Endodermal cell (in vitro differentiated cells): ENCODE measurements at regions not wholly inside any gene's neighbourhood (a gene's known extent, or its start where the extent isn't known, plus 50 kb on each side); places are given as distances from the start of the nearest gene placed in this dataset.

Experiments used
- DNase-seq: peaks from one replicate; pipeline ENCODE4 v3.0.0-alpha.2; 2017
- H3K27ac ChIP-seq: 2 replicates; pipeline ENCODE4 v1.5.1; 2013; ENCODE audit warnings: mild to moderate bottlenecking, low read depth, low read length, moderate library complexity
- H3K27me3 ChIP-seq: 2 replicates; pipeline ENCODE4 v1.6.1; 2013; ENCODE audit warnings: mild to moderate bottlenecking, low read length, moderate library complexity; ENCODE audit not compliant: insufficient read depth, control insufficient read depth, poor library complexity, severe bottlenecking
- H3K36me3 ChIP-seq: 2 replicates; pipeline ENCODE4 v1.7.0; 2013; ENCODE audit warnings: mild to moderate bottlenecking, low read length, moderate library complexity; ENCODE audit not compliant: control insufficient read depth, insufficient read depth
- H3K4me1 ChIP-seq: one replicate; pipeline ENCODE4 v1.7.0; 2013; ENCODE audit warnings: low read length; ENCODE audit not compliant: control insufficient read depth, insufficient read depth
- H3K4me3 ChIP-seq: 2 replicates; pipeline ENCODE4 v1.5.1; 2013; ENCODE audit warnings: mild to moderate bottlenecking, low read length, moderate library complexity
- H3K9ac ChIP-seq: 2 replicates; pipeline ENCODE4 v1.6.1; 2013; ENCODE audit warnings: mild to moderate bottlenecking, low read length, moderate library complexity; ENCODE audit not compliant: poor library complexity, severe bottlenecking; ENCODE audit errors: extremely low read depth
- H3K9me3 ChIP-seq: 2 replicates; pipeline ENCODE4 v1.6.1; 2013; ENCODE audit warnings: mild to moderate bottlenecking, low read length, moderate library complexity; ENCODE audit not compliant: control insufficient read depth
- H3K27ac Mint-ChIP-seq: 2 replicates; pipeline ENCODE4 v1.8.0; 2020; ENCODE audit warnings: mixed read lengths
- H3K27me3 Mint-ChIP-seq: 2 replicates; pipeline ENCODE4 v1.8.0; 2021; ENCODE audit warnings: mild to moderate bottlenecking, mixed read lengths; ENCODE audit not compliant: insufficient read depth
- H3K36me3 Mint-ChIP-seq: 2 replicates; pipeline ENCODE4 v1.8.0; 2020; ENCODE audit warnings: low read depth, mixed read lengths
- H3K4me1 Mint-ChIP-seq: 2 replicates; pipeline ENCODE4 v1.8.0; 2020; ENCODE audit warnings: mixed read lengths
- H3K4me3 Mint-ChIP-seq: 2 replicates; pipeline ENCODE4 v1.8.0; 2020; ENCODE audit warnings: mild to moderate bottlenecking, moderate library complexity, mixed read lengths
- H3K9me3 Mint-ChIP-seq: 2 replicates; pipeline ENCODE4 v1.8.0; 2020; ENCODE audit warnings: mild to moderate bottlenecking, mixed read lengths
- WGBS, 2 experiments: methylation state at CpG; one replicate each; pipeline versions ENCODE4 v1.1.5 to v1.1.7; 2013; ENCODE audit warnings: missing lambda C conversion rate in 2 of 2, mixed read lengths in 1 of 2; ENCODE audit not compliant: insufficient coverage in 1 of 2, insufficient read length in 1 of 2; 5-methylcytosine and 5-hydroxymethylcytosine counted together
- TF ChIP-seq, protein P1 (sequence below): fragments of 200-600 bp; sonication (generic); conservative IDR thresholded peaks from 2 replicates; pipeline ENCODE4 v1.5.0; 2021; ENCODE audit warnings: antibody characterized with exemption, mild to moderate bottlenecking

GRCh38 chr4:27484216-27484615 is 623.6 kb downstream of the STIM2 start:
- Histone ChIP-seq H3K9me3 (no peaks in the 10 kb centered on the region), H3K27me3 (no peaks in the 10 kb centered on the region), H3K4me3 (no peak overlapping the region), H3K9ac (no peak overlapping the region), H3K4me1 (no peaks in the 10 kb centered on the region), H3K36me3 (no peaks in the 10 kb centered on the region), H3K27ac (no peak overlapping the region)
- Mint-ChIP-seq H3K4me1 (no peaks in the 10 kb centered on the region), H3K4me3 (no peak overlapping the region), H3K36me3 (no peaks in the 10 kb centered on the region), H3K27ac (no peak overlapping the region), H3K27me3 (no peaks in the 10 kb centered on the region), H3K9me3 (no peaks in the 10 kb centered on the region)
- TF ChIP-seq, protein P1, sequence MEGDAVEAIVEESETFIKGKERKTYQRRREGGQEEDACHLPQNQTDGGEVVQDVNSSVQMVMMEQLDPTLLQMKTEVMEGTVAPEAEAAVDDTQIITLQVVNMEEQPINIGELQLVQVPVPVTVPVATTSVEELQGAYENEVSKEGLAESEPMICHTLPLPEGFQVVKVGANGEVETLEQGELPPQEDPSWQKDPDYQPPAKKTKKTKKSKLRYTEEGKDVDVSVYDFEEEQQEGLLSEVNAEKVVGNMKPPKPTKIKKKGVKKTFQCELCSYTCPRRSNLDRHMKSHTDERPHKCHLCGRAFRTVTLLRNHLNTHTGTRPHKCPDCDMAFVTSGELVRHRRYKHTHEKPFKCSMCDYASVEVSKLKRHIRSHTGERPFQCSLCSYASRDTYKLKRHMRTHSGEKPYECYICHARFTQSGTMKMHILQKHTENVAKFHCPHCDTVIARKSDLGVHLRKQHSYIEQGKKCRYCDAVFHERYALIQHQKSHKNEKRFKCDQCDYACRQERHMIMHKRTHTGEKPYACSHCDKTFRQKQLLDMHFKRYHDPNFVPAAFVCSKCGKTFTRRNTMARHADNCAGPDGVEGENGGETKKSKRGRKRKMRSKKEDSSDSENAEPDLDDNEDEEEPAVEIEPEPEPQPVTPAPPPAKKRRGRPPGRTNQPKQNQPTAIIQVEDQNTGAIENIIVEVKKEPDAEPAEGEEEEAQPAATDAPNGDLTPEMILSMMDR: no peak
- DNase-seq: no peak
- 95 to 100% methylated on average over 6 to 7 of the region's 8 CpGs for WGBS, 2 experiments

- Mint-ChIP-seq H3K36me3 (no peaks in the 10 kb centered on the region), H3K4me3 (no peak overlapping the region), H3K27me3 (no peaks in the 10 kb centered on the region), H3K9me3 (no peaks in the 10 kb centered on the region), H3K4me1 (peaks cover 7% of the 10 kb centered on the region), H3K27ac (no peak overlapping the region)
- H3K27me3 ChIP-seq: no peaks in the 10 kb centered on the region
- no peaks in the 10 kb centered on the region for H3K36me3 ChIP-seq
- 96 to 97% methylated on average over 4 of the region's 4 CpGs for WGBS, 2 experiments
- no peaks in the 10 kb centered on the region for H3K9me3 ChIP-seq
- peak; percentile 49 for DNase-seq
- H3K27ac ChIP-seq: no peak overlapping the region
- H3K4me1 ChIP-seq: no peaks in the 10 kb centered on the region
- TF ChIP-seq, protein P1: no peak
- no peak overlapping the region for H3K9ac ChIP-seq
- no peak overlapping the region for H3K4me3 ChIP-seq
Observed at GRCh38 chr4:27490315-27490714, 629.7 kb downstream of the STIM2 start.

DNA sequence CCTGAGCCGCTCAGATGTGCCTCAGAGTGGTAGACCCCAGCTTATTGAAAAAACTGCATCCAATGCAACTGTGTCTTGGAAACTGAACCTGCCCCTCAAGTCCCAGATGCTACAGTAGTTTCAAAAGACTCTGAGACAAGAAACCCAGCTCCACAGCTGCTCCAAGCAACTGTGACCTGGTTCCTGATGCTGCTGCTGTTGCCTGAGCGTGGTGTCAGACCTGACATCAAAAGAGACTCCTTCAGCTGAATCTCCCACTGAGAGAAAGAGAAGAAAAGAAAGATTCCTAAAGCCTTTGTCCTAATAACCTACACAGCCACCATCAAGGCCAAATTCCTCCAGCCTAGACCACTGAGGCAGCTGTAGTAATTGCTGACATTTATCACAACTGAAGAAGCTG is 630.1 kb downstream of the STIM2 start:
- H3K27me3 Mint-ChIP-seq: no peaks in the 10 kb centered on the region
- Histone ChIP-seq H3K4me3 (no peak overlapping the region), H3K27me3 (no peaks in the 10 kb centered on the region), H3K9me3 (no peaks in the 10 kb centered on the region), H3K9ac (no peak overlapping the region), H3K36me3 (no peaks in the 10 kb centered on the region), H3K27ac (no peak overlapping the region), H3K4me1 (no peaks in the 10 kb centered on the region)
- H3K4me1 Mint-ChIP-seq: peaks cover 7% of the 10 kb centered on the region
- TF ChIP-seq, protein P1: no peak
- H3K27ac Mint-ChIP-seq: no peak overlapping the region
- H3K9me3 Mint-ChIP-seq: no peaks in the 10 kb centered on the region
- no peak overlapping the region for H3K4me3 Mint-ChIP-seq
- H3K36me3 Mint-ChIP-seq: no peaks in the 10 kb centered on the region
- DNase-seq: peak; percentile 54
- 90% methylated on average over 2 of the region's 2 CpGs for WGBS, 2 experiments
